HepG2 (cell line): ENCODE measurements at regions not wholly inside any gene's neighbourhood (a gene's known extent, or its start where the extent isn't known, plus 50 kb on each side); places are given as distances from the start of the nearest gene placed in this dataset.

Experiments
- CEBPG ChIP-seq: IDR thresholded peaks from 2 replicates; pipeline ENCODE4 v1.6.1; 2016
- CTCF ChIP-seq: sonication (generic); formaldehyde crosslinking; IDR thresholded peaks from 2 replicates; pipeline ENCODE4 v1.5.0; 2020; ENCODE audit warnings: mild to moderate bottlenecking, missing genetic modification reagents, moderate library complexity
- EHMT2 ChIP-seq: fragments of 200-600 bp; sonication (generic); IDR thresholded peaks from 2 replicates; pipeline ENCODE4 v1.7.0; 2017; ENCODE audit warnings: antibody characterized with exemption, low read depth, low read length, borderline replicate concordance
- EP300 ChIP-seq, 3 experiments: sonication (generic) in 1 of 3; formaldehyde crosslinking in 1 of 3; IDR thresholded peaks; 2 replicates each; pipeline versions ENCODE4 v1.5.1 to v1.6.1; 2011 to 2020; ENCODE audit warnings: low read depth in 2 of 3, low read length in 2 of 3, borderline replicate concordance in 1 of 3, improper control_type of control experiment in 1 of 3, mild to moderate bottlenecking in 1 of 3, missing genetic modification reagents in 1 of 3, moderate library complexity in 1 of 3
- POLR2AphosphoS5 ChIP-seq: IDR thresholded peaks from 2 replicates; pipeline ENCODE4 v1.6.1; 2012; ENCODE audit warnings: low read depth, low read length
- RARG ChIP-seq: sonication (generic); formaldehyde crosslinking; IDR thresholded peaks from 2 replicates; pipeline ENCODE4 v1.4.0; 2020; ENCODE audit warnings: low read depth, mild to moderate bottlenecking, missing genetic modification reagents
- SETDB1 ChIP-seq: sonication (generic); formaldehyde crosslinking; IDR thresholded peaks from 2 replicates; pipeline ENCODE4 v1.5.1; 2020; ENCODE audit warnings: missing genetic modification reagents, mild to moderate bottlenecking, borderline replicate concordance
- SRF ChIP-seq: IDR thresholded peaks from 2 replicates; pipeline ENCODE4 v1.6.1; 2011; ENCODE audit warnings: mild to moderate bottlenecking, low read depth, low read length, moderate library complexity
- ZNF274 ChIP-seq: sonication (generic); formaldehyde crosslinking; IDR thresholded peaks from 2 replicates; pipeline ENCODE4 v1.5.1; 2020; ENCODE audit warnings: mild to moderate bottlenecking, missing genetic modification reagents
- ZNF414 ChIP-seq: sonication (generic); formaldehyde crosslinking; IDR thresholded peaks from 2 replicates; pipeline ENCODE4 v1.5.0; 2020; ENCODE audit warnings: missing genetic modification reagents
- ZNF484 ChIP-seq: sonication (generic); formaldehyde crosslinking; IDR thresholded peaks from 2 replicates; pipeline ENCODE4 v1.5.1; 2020; ENCODE audit warnings: mild to moderate bottlenecking, low read depth, missing genetic modification reagents, borderline replicate concordance

GRCh38 chr10:62462461-62462860 lies 88.3 kb downstream of the ZNF365 start:
- TF ChIP-seq ZNF484 (CRISPR knock-in tag): no peak
- no peak for TF ChIP-seq EP300 (IDR thresholded peaks at IDR 0.05; ENCODE audit: low read depth in 2 of 2, low read length in 2 of 2)
- TF ChIP-seq EP300 (CRISPR knock-in tag; IDR thresholded peaks at IDR 0.05; ENCODE audit: borderline replicate concordance): no peak
- TF ChIP-seq SETDB1 (CRISPR knock-in tag): no peak
- no peak for TF ChIP-seq SRF
- TF ChIP-seq CTCF (CRISPR knock-in tag): no peak
- TF ChIP-seq ZNF274 (CRISPR knock-in tag): no peak
- TF ChIP-seq POLR2AphosphoS5: no peak
- TF ChIP-seq RARG (CRISPR knock-in tag): no peak
- no peak for TF ChIP-seq ZNF414 (CRISPR knock-in tag)
- no peak for TF ChIP-seq CEBPG (CRISPR knock-in tag)
- TF ChIP-seq EHMT2: no peak
